ENCODE measurements at regions not wholly inside any gene's neighbourhood (a gene's known extent, or its start where the extent isn't known, plus 50 kb on each side); places are given as distances from the start of the nearest gene placed in this dataset.

DNA sequence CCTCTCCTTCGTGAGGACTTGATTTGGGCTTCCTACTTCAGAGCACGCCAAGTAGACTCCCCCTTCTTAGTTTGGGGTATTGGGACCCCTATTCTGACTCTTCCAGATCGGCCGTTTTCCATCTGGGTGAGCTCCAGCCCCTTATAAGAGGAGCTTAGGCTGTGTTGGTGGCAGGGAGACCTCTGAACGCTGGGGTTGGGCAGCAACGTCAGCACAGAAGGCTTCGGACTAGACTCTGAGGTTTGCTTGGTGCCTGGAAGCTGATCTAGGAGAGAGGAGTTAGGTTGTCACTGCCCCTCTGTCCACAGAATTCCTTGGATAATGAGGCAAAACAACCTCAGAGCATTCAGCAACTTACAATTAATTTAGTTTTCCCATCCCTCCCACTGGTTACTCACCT, 99.2 kb upstream of the RTL1 start:
- no peak for DNase-seq (ENCODE audit: low read depth)

DNA sequence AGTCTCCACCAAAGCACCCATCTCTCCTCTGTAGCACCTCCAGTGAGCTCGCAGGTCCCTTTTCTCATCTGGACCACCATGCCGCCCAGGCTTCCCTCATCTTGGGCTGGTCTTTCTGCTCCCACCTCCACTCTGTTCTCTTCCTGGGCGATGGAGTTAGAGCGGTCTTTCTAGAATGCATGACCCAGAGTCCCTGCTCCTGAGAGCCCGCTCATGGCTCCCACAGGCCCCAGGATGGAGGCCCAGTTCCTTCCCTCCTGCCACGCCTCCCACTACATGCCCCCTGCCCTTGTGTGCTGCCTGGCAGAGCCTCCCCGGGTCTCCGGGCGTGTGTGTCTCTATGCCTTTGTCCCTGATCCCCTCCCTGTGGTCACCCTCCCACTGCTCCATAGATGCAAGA, 100.7 kb upstream of the RTL1 start:
- DNase-seq (ENCODE audit: low read depth) = no peak

DNA sequence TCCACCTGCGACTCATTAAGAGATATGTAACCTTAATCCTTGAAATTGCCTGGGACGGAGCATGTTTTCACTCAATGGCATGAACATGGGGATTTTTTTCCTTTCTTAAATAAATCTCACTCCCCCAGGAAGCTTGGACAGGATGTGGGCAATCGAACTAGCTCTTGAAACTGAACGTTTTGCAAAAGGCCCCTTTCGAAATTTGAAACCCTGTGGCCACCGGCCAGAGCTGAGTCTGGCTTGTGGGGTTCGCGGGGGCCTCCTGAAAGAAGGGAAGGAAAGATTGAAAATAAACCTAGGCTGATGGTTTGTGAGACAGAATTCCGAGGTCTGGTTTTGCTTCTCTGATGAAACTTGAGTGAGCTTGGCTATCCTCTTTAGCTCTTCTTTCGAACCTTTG, 101.4 kb upstream of the RTL1 start:
- peak; percentile 20 for DNase-seq (ENCODE audit: low read depth)

DNA sequence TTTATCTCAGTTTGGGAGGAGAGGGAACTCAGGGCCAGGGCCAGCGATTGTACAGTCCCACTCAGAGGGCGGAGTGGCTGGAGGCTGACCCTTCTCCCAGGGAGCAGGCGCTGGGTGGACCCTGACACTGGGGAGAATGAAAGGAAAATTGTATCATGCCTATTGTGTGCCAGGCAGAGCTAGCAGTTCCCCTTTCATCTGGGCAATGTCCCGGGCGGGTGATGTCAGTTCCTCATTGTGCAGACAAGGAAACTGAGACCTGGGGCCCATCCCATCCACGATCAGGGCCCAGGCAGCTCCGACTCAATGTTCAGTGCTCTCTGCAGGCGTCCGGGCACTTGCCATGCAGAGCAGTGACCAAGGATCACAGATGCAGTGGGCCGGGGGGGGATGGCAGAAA, 101.9 kb upstream of the RTL1 start:
- no peak for DNase-seq (ENCODE audit: low read depth)

DNA sequence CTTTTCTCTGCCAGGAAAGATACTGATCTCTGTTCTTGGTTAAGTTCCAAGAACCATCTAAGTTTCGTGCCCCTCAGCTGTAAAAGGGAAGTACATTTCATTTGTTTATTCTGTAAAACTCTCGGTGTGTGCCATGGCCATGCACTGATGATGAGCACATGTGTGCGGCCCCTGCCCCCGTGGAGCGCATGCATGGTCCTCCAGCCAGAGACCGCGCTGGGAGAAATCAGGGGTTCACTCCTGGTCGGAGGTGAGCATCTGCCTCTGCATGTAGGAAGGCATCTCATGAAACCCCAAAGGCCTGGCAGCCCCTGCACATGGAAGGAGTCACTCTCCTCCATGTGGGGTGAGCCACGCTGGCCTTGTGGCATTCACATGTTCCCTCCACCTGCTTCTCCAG, 102.5 kb upstream of the RTL1 start:
- DNase-seq (ENCODE audit: low read depth) = no peak

DNA sequence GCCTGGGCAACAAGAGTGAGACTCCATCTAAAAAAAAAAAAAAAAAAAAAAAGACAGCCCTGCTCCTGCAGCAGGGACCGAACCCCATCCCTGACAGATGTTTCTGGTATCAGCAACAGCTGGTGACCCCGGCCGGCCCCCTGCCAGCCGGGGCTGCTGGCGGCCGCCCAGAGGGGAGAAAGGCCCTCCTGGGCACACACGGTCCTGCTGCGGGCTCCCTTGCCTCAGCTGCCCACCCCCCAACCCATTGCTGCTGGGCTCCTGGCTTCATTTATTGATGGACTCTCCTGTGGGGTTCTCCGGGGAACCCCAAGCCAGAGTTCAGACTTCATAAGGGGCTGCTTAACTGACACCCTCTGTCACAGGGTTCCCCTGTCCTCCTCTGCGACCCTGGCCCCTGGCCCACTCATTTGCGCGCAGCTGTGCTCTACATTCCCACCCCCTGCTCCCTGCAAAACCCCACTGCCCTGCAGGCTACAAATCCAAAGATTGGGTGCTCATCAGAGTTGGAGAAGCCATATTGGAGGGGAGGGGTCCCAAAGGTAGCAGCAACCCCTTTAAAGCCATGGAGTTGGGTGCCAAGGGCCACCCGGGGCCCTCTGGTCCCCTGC, 103.6 kb upstream of the RTL1 start:
- no peak for DNase-seq (ENCODE audit: low read depth)

DNA sequence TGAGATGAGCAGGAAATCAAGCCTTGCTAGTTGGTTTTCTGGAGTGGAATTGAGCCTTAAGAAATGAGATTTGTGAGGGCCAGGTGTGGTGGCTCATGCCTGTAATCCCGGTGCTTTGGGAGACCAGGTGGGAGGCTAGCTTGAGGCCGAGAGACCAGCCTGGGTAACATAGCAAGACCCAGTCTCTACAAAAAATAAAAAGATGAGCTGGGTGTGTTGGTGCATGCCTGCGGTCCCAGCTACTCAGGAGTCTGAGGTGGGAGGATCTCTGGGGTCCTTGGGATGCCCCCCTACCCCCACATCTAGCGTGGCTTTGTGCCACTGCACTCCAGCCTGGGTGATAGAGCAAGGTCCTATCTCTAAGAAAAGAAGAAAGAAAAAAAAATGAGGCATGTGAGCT, 104.2 kb upstream of the RTL1 start:
- DNase-seq (ENCODE audit: low read depth) = no peak

DNA sequence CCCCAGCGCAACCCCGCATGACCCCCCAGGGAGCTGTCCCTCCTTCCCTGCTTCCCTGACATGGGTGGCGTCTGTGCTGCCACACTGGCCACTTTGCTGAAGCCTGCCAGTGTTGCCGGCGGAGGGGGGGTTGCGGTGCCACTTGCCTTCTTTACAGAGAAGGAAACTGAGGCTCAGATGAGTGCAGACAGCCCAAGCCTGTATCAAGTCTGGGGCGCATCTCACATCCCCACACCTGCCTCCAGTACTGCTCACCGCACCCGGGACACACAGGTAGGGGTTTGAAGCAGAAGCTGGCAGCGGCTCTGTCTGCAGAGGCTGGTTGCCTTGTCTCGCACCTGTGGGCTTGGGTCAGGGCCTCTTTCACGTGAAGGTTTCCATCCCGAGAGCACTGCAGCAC, 104.7 kb upstream of the RTL1 start:
- no peak for DNase-seq (ENCODE audit: low read depth)

DNA sequence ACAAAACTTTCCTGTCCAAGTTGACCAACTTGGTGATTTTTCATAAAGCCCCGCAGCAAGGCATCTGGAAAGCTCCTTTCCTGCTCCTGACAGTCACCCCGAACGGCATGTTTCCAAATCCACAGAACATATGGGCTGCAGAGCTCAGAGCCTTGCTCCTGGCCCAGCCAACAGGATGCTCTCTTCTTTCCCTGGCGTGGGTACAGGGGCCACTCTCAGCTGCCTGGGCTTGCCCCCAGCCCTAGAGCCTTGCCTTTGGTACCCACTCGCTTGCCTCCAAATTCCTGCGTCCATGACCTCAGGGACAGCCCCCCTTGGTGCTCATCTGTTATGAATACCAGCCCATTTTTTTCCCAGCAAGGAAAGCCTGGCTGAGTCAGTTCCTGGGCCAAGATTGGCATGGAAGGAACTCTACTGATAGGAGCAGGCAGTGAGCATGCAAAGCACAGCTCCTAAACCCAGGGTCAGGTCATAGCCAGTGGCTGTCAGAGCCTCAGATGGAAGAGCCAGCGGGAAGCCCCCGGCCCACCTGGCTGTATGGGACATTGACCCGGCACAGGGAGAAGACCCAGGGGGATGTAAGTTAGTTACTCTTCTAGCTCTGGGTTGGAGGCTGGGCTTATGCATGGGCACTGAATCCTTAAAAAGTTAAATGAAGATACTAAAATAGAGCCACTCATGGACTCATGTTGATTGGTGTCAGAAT, 105.3 kb upstream of the RTL1 start:
- DNase-seq (ENCODE audit: low read depth) = no peak

DNA sequence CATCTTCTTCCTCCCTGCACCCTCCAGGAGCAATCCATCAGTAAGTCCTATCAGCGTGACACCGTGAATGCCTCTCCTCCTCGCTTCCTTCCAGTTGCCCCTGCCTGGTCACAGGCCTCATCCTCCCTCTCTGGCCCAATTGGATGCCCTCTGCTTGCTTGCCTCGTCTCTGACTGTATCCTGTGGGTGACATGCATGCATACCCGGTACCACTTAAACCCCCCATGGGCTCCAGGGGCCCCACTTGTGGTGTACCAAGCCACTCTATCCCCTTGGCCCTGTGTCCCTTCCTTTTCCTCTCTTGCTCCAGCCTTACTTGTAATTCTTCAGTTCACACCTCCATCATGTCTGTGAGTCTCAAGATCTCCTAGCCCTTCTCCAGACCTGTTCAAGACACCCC, 106.0 kb upstream of the RTL1 start:
- DNase-seq (ENCODE audit: low read depth) = no peak

DNA sequence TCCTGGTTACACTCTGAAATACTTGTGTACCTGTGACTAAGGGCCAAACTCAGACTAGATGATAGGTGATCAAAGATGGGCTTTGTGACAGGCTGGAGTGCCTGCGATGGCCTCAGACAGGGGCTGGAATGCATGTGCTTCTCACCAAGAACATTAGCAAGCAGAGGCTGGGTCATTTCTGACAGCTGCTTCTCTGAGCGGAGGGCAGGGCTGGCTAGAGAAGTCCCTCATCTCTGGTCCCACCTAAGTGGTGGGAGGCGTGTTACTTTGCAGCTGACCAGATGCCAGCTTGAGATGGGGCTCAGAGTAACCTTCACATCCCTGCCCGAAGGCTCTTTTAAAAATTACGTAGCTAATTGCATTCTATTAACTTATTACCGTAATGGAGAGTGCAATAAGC, 106.8 kb upstream of the RTL1 start:
- no peak for DNase-seq (ENCODE audit: low read depth)

DNA sequence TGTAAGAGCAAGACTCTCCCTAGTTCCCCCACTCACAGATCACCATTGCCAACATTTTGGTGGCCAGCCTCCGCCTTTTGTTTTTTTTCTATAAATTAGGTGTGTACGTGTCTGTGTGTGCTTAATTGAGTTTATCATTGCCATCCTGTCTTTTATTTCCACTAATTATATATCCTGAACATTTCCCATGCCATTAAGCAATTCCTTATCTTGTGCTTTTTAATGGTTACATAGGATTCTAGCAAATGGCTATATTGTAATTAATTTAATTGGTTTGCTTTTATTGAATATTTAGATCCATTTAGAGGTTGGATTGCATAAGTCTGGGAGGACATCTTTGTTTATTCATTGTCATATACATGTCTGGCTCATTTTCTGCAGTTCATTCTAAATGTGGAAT, 107.3 kb upstream of the RTL1 start:
- DNase-seq (ENCODE audit: low read depth) = no peak

DNA sequence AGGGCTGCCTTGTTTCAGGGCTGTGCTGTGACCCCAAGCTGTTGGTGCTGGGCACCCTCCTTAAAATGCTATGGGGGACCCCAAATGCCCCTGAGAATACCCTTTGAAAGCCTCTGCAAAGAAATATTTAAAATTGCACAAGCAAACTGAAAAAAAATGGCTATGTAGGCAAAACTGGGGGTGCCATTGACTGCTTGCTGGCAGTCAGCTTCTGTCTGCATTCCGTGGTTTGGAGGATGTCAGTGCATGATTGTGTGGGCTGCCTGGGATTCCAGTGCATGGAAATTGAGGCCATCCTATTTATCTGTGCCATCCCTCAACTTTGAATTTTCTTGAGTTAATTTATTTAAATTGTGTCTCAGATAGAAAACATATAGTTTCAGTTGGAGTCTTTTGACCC, 113.7 kb upstream of the RTL1 start:
- DNase-seq (ENCODE audit: low read depth) = peak; percentile 61

DNA sequence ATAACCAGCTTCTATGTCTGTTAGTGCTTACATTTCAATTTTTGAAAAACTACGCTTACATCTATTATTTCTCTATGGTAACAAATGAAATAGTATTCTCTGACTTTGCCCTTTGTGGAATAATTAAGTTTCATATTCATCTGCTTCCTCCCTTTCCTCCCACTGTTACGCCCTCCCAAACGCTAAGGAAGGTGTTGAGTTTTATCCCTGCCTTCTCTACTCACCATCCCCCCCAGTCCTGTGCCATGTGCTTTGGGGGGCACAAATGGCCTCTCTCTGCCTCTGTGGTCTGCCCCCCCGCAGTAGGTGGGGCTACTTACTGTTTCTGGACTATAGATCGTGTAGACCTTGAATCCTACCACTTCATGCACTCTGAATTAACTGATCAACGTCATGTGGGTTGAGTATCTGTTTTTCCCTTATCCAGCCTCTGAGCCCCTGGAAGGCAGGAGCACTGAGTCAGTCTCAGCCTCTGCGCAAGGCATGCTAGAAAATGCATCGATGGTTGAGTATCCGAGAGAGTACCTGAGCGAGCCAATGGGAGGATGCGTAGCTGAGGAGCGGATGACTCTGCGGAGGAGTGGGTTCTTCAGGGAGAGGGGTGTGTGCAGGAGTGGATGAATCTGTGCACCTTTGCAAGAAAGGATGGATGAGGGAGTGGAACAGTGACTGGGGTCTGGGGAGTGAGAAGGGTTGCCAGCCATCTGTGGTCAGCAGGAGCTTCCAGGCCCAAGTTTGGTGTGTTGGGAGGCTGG, 114.5 kb upstream of the RTL1 start:
- DNase-seq (ENCODE audit: low read depth) = no peak

DNA sequence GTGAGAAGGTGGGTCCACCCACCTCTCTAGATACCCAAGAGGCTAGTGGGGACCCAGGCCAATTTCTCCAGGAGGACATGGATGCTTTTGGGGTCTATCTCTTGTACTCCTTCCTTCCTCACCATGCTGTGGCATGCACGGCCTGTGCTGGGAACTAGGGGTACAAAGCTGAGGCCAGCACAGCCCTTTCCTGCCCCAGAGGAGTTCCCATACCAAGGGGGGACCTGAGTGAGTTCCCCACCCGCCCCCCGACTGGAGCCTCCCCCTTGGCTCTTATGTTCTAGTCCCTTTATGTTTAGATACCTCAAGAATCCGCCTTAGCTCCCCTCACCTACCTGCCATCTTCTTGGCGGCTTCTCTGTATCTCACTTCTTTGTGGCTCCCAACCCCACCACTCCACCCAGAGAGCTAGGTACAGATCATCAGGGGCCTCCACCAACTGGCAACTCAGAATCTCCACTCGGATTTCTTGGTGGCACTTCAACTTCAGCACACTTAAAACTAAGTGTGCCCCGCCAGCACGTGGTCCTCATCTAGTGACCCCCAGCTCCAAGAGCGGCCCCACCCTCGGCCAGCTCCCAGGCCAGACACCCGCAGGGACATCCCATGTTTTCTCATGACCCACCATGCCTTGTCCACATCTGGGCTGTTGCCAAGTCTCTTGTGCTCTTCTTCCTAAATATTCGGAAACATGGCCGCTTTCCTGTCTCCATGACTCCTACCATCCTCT, 115.2 kb upstream of the RTL1 start:
- DNase-seq (ENCODE audit: low read depth) = no peak

DNA sequence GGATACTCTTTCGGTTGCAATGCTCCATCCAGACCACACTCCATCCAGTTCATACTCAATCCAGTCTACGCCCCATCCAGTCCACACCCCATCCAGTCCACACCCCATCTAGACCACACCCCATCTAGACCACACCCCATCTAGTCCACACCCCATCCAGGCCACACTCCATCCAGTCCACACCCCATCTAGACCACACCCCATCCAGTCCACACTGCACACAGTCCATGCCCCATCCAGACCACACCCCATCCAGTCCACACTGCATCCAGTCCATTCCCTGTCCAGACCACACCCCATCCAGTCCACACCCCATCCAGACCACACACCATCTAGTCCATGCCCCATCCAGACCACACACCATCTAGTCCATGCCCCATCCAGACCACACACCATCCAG, 116.0 kb upstream of the RTL1 start:
- no peak for DNase-seq (ENCODE audit: low read depth)

DNA sequence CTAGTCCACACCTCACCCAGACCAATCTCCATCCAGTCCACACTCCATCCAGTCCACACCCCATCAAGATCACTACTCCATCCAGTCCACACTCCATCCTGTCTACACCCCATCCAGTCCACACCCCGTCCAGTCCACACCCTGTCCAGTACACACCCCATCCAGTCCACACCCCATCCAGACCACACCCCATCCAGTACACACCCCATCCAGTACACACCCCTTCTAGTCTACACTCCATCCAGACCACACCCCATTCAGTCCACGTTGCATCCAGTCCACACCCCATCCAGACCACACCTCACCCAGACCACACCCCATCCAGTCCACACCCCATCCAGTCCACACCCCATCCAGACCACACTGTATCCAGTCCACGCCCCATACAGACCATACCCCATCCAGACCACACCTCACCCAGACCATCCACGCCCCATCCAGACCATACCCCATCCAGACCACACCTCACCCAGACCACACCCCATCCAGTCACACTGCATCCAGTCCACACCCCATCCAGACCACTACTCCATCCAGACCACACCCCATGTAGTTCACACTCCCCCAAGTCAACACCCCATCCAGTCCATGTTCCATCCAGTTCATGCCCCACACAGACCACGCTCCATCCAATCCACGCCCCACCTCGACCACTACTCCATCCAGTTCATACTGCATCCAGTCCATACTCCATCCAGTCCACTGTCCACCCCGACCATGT, 116.6 kb upstream of the RTL1 start:
- no peak for DNase-seq (ENCODE audit: low read depth)

DNA sequence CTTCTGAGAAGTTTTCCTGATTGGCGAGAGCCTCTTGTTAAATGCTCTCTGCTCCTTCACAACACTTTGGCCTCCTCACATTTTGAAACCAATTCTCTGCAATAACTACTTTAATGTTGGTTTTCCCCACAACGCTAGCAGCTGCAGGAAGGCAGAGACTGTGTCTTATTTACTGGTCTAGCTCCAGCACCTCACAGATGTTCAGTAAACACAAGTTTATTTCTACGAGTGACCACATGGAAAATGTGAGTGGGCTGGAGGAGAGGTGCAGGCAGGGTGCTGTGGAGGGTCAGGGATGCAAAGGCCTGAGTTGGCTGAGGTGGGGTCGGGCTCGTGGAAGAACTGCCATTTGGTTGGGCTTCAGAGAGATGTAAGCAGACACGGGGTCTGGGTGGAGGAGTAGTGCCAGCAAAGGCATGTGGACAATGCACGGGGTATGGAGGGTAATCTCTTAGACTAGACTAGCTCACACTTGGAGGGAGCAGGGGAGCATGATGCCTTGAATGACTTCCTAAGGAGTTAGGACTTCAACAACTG, 117.4 kb upstream of the RTL1 start:
- no peak for DNase-seq (ENCODE audit: low read depth)

DNA sequence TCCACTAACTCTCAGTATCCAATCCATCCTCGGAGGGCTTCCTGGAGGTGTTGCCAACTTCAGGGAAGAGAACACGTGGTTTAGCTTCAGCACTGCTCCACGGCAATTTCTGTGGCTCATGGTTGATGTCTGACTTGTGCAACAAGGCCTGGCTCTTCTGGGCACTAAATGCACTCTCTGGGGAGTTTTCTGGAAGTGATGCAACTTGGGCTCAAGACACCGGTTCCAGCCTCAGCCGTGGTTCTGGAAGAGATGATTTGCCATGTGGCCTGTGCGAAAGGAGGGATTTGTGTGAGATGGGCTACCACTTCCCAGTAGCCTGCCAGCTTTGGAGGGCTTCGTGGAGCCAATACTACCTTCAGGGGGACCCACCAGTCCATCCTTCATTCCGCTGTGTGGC, 118.6 kb upstream of the RTL1 start:
- no peak for DNase-seq (ENCODE audit: low read depth)

DNA sequence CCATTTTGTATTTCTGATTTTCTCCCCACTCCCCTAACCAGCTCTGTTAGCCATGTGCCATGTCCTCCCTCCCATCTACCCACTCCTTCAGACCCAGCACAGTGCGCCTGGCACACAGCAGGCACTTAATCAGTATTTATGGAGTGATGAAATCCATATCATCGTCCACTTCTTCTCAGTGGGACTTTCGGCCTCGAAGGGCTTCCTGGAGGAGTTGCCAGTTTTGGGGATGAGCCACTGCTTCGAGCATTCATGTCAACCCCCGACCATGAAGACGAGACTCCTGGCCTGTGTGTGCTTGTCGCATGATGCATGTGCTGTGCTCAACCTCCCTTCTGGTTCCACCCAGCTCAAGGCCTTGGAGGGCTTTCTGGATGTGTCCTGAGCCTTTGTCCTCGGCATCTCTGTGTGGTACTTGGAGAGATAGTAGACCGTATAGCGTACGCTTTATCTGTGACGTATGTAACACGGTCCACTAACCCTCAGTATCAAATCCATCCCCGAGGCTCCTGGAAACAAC, 119.5 kb upstream of the RTL1 start:
- DNase-seq (ENCODE audit: low read depth) = no peak

DNA sequence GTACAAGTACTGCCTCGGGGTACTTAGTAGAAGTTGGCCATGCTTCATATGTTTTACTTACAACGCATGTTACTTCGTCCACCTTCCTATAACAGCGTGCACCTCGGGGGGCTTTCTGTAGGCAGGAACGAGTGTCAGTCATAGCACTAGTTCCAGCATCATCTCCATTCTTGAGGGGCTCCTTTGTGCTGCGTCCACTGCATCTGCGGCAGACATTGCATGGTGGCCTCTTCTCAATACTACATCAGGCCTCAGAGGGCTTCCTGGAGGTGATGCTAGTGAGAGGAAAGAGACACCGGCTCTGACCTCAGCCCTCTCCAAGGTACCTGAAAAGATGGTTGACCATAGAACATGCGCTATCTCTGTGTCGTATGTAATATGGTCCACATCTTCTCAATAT, 121.2 kb upstream of the RTL1 start:
- DNase-seq (ENCODE audit: low read depth) = no peak
